ENCODE measurements at regions not wholly inside any gene's neighbourhood (a gene's known extent, or its start where the extent isn't known, plus 50 kb on each side); places are given as distances from the start of the nearest gene placed in this dataset.

- no peak overlapping the region for H3K9ac ChIP-seq (ENCODE audit: control insufficient read depth, extremely low read depth, insufficient read depth, low read length)
- FAIRE-seq, result no peak
These were observed 122.9 kb upstream of the RAP1B start for GRCh38 chr12:68487721-68488309.

GRCh38 chr12:68489273-68489672, 121.4 kb upstream of the RAP1B start:
- Histone ChIP-seq H3K4me1 (ENCODE audit: control insufficient read depth, extremely low read depth, insufficient read depth, low read length) (no peaks in the 10 kb centered on the region), H3K9me1 (ENCODE audit: control insufficient read depth, extremely low read depth, insufficient read depth, low read length) (no peaks in the 10 kb centered on the region), H4K20me1 (ENCODE audit: control insufficient read depth, extremely low read depth, insufficient read depth, low read length) (no peaks in the 10 kb centered on the region), H3K9ac (ENCODE audit: control insufficient read depth, extremely low read depth, insufficient read depth, low read length) (no peak overlapping the region), H3K4me2 (ENCODE audit: control insufficient read depth, extremely low read depth, insufficient read depth, low read depth, low read length) (no peak overlapping the region), H3K27me3 (ENCODE audit: control insufficient read depth, extremely low read depth, insufficient read depth, low read length) (no peaks in the 10 kb centered on the region), H3K4me3 (ENCODE audit: control insufficient read depth in 2 of 3, extremely low read depth in 1 of 3, insufficient read depth in 2 of 3, low read depth in 1 of 3, low read length in 3 of 3) (no peak overlapping the region), H3K36me3 (ENCODE audit: control insufficient read depth in 2 of 2, extremely low read depth in 1 of 2, insufficient read depth in 2 of 2, low read length in 2 of 2) (no peaks in the 10 kb centered on the region), H3K27ac (ENCODE audit: control insufficient read depth, insufficient read depth, low read length) (no peak overlapping the region), H3K79me2 (ENCODE audit: control insufficient read depth, insufficient read depth, low read length) (no peaks in the 10 kb centered on the region), H2AFZ (ENCODE audit: control insufficient read depth, low read length) (no peak overlapping the region), H3K9me3 (ENCODE audit: control insufficient read depth, low read depth, low read length) (no peaks in the 10 kb centered on the region)
- DNase-seq (ENCODE audit: low read depth, low spot score), result no peak
- TF ChIP-seq CTCF (optimal IDR thresholded peaks at IDR 0.05 in 1 of 3, IDR thresholded peaks at IDR 0.05 in 1 of 3, conservative IDR thresholded peaks at IDR 0.05 in 1 of 3; ENCODE audit: extremely low read depth in 1 of 3, insufficient read depth in 2 of 3, low read length in 3 of 3) (no peak), EZH2 (IDR thresholded peaks at IDR 0.05; ENCODE audit: low read length) (no peak)
- no peak for FAIRE-seq
- dilution Hi-C loops (cut with MboI; ENCODE audit: extremely low pct_ligation_motif_present, low sequenced_read_pairs), result no loop called here

More at GRCh38 chr12:68487721-68488309, 122.9 kb upstream of the RAP1B start:
- no peaks in the 10 kb centered on the region for H3K36me3 ChIP-seq (ENCODE audit: control insufficient read depth in 2 of 2, extremely low read depth in 1 of 2, insufficient read depth in 2 of 2, low read length in 2 of 2)
- no peak overlapping the region for H3K27ac ChIP-seq (ENCODE audit: control insufficient read depth, insufficient read depth, low read length)
- dilution Hi-C loops (cut with MboI; ENCODE audit: extremely low pct_ligation_motif_present, low sequenced_read_pairs), result no loop called here
- H3K9me1 ChIP-seq (ENCODE audit: control insufficient read depth, extremely low read depth, insufficient read depth, low read length), result no peaks in the 10 kb centered on the region
- no peak overlapping the region for H2AFZ ChIP-seq (ENCODE audit: control insufficient read depth, low read length)
- H3K79me2 ChIP-seq (ENCODE audit: control insufficient read depth, insufficient read depth, low read length), result no peaks in the 10 kb centered on the region
- H3K9me3 ChIP-seq (ENCODE audit: control insufficient read depth, low read depth, low read length), result no peaks in the 10 kb centered on the region
- H4K20me1 ChIP-seq (ENCODE audit: control insufficient read depth, extremely low read depth, insufficient read depth, low read length), result no peaks in the 10 kb centered on the region
- H3K4me2 ChIP-seq (ENCODE audit: control insufficient read depth, extremely low read depth, insufficient read depth, low read depth, low read length), result no peak overlapping the region
- H3K4me3 ChIP-seq (ENCODE audit: control insufficient read depth in 2 of 3, extremely low read depth in 1 of 3, insufficient read depth in 2 of 3, low read depth in 1 of 3, low read length in 3 of 3), result no peak overlapping the region
- peaks cover 15% of the 10 kb centered on the region for H3K4me1 ChIP-seq (ENCODE audit: control insufficient read depth, extremely low read depth, insufficient read depth, low read length)
- TF ChIP-seq CTCF (optimal IDR thresholded peaks at IDR 0.05 in 1 of 3, IDR thresholded peaks at IDR 0.05 in 1 of 3, conservative IDR thresholded peaks at IDR 0.05 in 1 of 3; ENCODE audit: extremely low read depth in 1 of 3, insufficient read depth in 2 of 3, low read length in 3 of 3), result no peak
- TF ChIP-seq EZH2 (IDR thresholded peaks at IDR 0.05; ENCODE audit: low read length), result no peak
- H3K27me3 ChIP-seq (ENCODE audit: control insufficient read depth, extremely low read depth, insufficient read depth, low read length), result no peaks in the 10 kb centered on the region
- no peak for DNase-seq (ENCODE audit: low read depth, low spot score)

Data from keratinocyte (primary cell).